CD4-positive, alpha-beta T cell treated with Interleukin-17A for 4 hours (primary cell): ENCODE measurements at regions not wholly inside any gene's neighbourhood (a gene's known extent, or its start where the extent isn't known, plus 50 kb on each side); places are given as distances from the start of the nearest gene placed in this dataset.

Source experiments
- DNase-seq: peaks from one replicate; pipeline ENCODE4 v3.0.0-alpha.2; 2020; ENCODE audit warnings: mixed read lengths

DNA sequence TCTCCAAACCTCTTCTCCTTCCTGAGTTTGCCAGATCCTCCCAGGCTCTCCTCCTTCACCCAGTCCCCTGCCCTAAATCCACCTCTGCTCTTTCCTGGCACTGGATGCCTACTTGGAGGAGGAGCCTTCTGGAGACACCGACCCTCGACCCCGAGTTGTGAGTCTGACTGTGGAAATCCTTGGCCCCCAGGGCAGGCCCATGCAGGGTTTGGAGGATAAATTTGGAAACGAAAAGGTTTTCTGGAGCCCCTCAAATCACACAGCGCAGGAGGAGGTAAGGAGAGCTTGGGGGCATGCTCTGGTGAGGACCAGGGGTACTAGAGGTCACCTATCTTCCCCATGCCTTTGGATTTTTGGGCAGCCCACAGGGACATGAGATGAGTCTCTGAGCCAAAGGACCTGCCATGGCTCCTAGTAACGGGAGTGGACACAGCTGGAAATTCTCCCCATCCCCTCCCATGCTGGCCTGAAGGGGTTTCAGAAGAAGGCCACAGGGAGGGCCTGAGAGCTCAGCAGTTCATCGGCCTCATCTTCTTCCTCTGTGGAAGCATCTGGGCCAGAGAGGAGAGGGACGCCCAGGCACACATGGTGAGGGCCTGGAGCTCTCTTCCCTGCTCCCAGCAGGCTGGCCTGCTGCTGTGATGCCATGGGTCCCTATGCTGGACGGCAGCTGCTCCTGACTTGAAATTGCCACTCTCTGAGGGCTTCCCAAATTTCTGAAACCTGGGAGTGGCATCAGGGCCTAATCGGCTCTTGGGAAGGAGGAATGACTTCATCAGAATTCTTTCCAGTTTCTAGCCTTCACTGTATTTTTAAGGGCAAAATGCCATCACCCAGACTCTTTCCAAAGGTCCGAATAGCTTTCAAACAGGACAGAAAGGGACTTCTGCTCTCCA is 68.6 kb upstream of the ITGA11 start:
- no peak for DNase-seq

DNA sequence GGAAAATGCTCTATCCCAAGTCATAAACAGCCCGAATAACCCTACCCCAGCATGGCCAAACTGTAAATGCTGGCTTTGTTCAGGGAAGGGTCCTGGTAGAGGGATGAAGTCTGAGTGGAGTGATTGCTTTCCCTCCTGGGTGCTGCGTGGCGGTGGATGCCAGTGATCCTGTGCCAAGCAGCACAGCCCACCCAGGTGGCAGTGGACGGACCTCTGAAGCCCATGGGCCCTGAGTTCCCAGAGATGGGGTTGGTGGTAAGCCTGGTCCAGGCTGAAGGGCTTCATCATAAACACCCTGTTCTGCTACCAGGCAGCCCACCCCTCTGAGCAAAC is 69.3 kb upstream of the ITGA11 start:
- no peak for DNase-seq

DNA sequence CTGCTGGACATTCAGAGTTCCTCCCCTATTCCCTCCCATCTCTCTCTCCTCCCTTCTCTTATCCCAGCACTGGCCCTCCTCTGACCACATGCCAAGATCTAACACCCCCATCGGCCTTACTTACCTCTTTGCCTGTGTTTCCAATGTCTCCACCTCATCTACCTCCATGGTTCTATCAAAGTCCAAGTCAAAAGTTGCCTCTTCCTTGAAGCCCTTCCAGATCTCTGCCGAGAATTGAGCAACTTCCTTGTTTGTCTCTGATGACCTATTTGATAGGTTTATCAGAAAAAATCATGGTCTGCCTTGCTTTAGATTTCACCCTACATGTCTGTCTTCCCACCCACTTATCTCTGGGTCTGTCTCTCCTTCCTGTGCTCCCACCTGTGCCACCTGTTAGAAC is 69.7 kb upstream of the ITGA11 start:
- DNase-seq: no peak

DNA sequence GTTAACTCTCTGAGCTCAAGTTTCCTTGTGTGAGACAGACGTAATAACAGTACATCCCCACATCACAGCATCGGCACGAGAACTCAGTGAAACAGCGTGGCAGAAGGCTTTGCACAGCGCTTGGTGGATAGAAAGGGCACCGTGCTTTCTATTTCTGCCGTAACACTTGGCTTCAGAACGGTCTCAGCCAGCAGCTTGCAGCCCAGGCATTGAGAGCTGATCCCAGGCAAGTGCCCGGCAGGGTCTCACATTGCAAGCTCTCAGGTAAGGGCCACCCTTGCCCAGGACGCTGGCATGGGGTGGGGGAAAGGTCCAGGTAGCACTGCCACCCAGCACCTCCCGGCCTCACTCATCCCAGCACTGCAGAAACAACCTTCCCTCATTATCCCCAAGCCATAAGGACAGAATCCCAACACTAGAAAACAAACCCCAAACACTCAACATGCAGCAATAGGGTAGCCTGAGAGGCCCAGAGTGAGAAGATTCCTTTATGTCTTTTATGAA is 70.5 kb upstream of the ITGA11 start:
- no peak for DNase-seq

DNA sequence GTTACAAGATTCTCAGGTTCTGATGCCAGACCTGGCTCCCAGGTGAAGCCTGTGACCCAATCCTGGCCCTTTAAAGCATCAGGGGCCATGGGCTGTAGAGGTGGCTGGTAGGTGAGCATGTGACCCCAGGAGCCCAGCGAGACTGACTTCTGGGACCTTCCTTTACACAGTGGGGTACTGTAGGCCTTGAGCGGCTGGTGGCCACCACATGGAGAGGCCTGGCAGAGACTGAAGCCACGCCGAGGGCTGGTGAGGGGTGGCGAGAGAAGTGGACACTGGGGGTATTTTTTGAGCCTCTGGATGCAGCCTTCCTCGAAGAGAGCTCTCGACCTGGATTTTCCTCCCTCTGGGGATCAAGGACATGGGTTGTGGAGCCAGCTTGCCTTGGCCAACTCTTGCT is 71.2 kb upstream of the ITGA11 start:
- no peak for DNase-seq

DNA sequence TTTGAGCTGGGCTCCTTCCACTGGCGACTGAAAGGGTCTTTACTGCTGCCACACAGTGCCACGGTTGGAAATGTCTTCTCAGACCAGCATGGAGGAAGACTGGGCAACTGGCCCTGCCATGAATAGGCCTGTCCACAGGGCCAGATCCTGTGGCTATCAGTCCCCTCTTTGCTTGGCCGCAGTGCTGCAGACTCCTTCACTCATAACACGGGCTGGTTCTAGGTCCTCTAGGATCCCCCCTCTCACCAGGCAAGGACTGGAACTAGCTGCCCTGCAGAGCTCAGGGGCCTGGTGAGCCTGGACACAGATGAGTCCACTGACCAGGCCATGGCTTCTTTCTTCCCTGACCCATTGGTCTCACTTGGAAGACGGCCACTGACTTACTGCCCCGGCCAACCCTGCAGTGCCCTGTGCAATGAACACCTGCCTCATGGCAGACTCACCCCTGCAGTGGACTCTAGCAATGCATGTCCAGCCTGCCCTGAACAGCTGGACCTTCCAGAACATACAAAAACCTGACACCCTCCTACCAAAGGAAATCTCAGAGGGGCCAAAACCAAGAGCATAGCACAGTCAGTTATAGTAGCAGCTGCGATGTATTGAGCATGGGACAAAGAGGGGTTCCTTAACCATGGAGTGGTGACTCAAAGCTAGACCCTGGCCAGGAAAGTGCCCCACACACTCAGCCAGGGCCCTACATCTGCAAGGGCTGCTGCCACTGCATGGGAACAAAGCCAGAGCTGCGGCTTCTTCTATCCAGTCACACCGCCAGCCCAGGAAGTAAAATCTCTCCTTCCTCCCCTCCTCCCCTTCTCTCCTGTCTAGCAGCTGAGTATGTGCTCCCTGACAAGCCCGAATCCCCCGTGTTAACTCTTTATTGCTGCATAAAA is 72.1 kb upstream of the ITGA11 start:
- DNase-seq: no peak

DNA sequence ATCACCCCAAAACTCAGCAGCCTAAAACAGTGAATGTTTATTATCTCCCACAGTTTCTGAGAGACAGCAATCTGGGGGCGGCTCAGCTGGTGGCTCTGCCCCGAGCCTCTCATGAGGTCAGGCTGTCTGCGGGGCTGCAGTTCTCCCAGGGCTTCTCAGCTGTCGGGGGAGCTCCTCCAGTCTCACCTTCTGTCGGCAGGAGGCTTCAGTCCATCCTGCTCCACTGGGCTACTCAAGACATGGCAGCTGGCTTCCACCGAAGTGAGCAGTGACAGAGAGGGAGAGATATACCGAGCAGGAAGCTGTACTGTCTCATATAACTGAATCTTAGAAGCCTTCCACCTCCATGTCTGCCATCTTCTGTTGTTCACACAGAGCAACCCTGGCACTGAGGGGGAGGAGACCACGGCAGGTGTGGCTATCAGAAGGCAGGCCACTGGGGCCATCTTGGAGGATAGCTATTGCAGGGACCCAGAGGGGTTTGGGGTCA is 72.8 kb upstream of the ITGA11 start:
- DNase-seq: peak; percentile 6

DNA sequence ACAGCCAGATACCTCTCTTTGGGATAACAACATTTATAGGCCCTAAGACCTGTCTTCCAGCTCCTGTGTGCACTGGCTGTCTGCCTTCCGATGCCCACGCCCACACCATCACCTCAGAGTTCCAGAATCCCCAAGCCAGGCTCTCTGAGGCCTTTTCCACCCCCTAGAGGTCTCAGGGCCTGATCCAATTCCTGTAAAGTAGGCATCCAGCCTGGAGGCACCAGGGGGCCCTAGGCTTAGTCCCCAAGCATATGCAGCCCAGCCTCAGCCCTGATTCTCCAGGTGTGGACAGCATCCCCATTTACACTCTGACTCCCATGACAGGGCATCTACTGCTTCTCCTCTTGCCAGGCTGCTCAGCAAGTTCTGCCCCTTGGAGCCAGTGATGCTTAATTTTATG is 72.7 kb upstream of the CORO2B start:
- no peak for DNase-seq

DNA sequence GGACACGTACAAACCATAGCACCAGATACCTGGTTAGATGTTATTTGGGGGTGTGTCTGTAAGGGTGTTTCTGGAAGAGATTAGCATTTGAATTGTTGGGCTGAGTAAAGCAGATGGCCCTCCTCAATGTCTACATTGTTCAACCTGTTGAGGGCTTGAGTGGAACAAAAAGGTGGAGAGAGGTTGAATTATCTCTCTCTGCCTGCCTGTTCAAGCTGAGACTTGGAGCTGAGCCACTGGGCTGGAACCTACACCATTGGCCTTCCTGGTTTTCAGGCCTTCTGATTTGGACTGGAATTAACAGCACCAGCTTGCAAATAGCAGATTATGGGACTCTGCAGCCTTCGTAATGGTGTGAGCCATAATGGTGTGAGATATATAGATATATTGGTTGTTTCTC is 71.3 kb upstream of the CORO2B start:
- DNase-seq: no peak

DNA sequence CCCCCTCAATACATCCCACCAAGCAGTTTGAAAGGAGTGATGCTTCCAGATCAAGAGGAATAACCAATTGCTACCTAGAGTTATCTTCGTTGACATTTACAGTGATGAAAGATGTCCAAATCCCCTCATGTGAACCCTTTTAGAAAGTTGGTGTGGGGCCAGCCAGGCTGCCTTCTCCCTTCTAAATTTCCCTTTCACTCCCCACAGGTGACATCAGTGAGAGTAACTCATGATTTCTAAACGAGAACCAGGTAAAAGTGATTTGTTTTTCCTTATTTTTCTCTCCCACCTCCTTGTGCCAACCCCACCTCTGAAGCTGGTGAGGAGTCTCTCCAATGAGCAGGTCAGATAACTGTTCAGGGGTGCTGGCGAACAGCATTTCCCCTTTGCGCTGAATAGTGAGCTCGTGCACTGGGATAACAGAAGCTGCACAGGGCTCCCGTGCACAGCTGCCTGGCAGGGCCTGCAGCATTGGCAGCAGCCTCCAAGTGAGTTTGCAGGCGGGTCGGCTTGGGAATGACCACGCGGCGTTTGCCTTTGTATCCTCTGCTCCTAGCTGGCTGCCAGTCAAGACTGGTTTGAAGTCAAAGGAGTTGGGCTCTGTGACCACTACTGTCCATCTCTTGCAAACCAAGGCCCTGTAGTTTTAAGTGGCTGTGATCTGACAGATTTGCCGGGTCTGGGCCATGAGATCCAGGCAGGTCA is 70.2 kb upstream of the CORO2B start:
- no peak for DNase-seq

DNA sequence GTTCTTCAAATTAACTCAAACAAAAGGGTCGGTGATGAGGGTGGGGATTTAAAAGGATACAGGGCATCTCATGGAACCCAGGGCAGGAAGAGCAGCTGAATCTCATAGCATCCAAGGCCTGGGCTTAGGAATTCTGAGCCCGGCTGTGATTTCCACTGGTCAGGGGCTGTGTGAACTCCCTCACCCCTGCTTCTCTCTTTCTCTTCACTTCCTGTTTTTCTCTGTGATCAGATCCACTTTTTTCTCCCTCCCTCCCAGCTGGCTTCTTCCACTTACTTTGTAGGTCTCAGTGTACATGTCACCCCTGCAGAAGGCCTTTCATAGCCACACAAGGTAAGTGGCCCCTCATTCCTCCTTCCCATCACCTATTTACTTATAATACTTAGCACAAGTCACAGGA is 68.2 kb upstream of the CORO2B start:
- no peak for DNase-seq

DNA sequence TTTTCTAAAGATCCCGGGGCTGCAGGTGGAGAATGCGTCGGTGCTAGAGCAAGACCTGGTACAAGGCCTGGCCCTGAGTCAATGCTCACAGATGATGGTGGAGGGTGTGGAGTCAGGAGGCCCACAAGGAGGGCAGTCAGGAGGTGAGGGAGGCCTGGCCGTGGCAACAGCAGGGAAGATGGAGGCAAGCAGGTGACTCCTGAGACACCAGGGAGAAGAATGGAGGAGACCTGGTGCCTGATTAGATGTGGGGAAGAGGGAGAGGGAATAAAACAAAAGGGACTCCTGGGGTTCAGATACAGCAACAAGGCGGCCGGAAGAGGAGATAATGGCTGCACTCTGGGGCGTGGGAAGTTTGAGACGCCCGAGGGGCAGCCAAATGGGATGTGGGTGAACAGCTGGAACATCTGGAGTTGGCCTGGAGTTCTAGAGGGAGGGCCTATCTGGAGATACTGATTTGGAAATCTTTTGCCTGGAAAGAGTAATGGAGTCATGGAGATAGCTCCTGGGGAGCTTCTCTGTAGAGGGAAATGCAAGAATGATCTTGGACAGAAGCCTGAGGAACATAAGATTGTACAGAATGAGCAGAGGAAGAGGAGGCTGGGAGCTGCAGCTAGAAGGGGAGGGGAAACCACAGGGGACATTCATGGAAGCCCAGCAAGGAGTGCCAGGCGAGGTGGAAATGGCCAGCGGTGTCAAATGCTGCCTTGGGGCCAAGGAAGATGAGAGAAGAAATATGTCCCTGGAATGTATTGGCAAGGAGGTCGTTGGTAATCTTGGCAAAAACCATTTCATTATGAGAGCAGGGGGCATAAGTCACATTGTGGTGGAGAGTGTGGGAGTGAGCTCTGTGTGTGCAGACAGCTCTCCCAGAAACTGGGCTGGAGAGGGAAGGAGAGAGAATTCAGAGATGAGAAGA is 67.5 kb upstream of the CORO2B start:
- DNase-seq: no peak

DNA sequence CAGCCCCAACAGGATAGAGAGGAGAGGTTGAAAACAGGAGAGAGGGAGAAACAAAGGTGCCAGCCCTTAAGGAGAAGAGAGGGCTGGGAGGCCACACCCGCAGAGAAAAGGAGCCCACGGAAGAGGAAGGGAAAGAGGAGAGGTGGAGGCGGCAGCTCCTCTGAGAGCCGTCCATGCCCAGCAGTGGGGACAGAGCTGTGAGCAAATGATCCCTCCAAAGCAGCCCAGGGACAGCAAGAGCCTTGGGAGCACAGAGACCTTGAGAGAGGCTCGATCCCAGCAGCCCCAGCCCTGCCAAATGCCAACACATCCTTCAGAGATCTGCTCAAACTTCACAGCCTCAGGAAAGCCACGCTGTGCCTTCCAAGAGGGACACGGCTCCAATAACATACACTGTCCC is 66.7 kb upstream of the CORO2B start:
- no peak for DNase-seq

DNA sequence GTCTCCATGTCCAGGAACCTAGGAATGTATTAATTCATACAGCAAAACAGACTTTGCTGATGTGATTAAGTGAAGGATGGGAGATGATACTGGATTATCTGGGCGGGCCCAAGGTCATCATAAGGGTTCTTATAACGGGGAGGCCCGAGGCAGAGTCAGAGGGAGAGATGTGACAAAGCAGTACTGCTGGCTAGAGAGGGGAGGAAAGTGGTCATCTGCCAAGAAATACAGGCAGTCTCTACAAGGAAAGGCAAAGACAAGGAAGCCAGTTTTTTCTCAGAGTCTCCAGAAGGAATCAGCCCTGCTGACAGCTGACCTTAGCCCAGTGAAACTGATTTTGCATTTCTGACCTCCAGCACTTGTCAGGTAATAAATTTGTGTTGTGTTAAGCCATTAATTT is 66.2 kb upstream of the CORO2B start:
- DNase-seq: no peak

DNA sequence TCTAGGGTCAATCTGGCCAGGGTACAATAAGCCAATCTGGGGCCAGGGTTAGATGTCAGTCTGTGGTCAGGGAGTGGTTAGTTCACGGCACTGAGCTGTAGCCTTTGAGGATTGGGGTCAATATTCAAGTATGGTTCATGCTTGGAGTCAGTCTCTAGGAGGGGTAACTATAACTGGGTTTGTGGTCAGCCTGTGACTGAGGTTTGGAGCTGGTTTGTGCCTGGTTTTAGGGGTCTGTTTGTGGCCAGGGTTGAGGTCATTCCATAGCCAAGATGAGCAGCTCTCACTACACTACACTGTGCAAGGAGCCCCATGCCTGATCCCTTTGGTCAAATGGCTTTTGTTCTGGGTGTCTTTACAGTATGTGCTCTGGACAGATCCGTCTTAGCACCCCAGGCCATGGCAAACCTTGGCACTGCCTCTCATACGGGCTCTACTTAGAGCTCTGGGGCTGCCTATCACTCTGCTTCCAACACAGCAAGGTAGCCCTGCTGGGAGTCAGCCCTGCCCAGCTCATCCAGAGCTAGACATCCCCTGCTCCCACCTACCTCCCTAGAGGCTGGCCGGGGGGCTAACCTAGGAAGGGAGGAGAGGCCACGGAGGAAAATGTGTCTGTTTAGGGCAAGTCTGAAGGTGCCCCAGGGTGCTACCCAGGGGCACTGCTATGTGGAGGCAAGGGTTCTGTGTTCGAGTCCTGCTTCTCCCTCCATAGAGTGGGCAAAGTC is 63.3 kb upstream of the CORO2B start:
- no peak for DNase-seq

DNA sequence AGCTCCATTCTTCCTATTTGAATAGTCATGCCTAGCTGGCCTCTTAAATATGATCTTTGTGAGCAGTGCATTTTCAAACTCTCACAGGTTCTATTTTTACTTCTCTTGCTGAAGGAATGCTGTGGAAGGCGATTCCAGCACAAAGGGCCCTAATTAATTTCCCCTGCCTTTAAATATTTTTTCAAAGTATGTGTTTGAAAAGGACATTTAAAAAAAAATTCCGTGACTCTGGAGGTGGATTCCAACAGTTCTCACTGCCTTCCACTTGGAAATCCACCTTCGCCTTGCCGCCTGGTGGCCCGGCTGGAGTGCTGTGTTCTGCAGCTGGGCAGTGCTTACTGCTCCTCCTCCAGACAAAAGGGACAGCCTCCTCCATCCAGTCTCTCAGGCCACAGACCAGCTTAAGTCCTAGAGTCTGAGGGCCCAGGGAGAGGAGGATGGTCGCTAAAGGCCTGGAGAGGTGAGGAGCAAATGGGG is 61.5 kb upstream of the CORO2B start:
- no peak for DNase-seq

DNA sequence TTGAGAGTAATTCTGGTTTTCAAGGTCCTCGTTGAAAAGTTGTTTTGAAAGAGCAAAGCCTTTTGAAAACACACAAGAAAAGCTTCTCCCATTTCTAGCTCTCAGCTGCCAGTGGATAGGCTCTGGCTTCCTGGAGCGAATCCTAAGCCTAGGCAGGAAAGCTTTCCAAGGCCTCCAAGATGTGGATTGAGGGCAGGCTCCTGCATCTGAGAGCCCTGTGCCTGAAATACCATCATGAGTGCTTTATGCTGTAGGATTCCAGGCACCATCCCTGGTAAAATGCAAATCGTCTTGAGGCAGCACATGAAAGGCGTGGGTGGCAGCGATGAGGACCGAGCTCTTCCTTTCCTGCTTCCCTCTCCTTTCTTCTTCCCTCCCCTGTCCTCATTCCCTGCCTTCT is 60.7 kb upstream of the CORO2B start:
- DNase-seq: no peak

DNA sequence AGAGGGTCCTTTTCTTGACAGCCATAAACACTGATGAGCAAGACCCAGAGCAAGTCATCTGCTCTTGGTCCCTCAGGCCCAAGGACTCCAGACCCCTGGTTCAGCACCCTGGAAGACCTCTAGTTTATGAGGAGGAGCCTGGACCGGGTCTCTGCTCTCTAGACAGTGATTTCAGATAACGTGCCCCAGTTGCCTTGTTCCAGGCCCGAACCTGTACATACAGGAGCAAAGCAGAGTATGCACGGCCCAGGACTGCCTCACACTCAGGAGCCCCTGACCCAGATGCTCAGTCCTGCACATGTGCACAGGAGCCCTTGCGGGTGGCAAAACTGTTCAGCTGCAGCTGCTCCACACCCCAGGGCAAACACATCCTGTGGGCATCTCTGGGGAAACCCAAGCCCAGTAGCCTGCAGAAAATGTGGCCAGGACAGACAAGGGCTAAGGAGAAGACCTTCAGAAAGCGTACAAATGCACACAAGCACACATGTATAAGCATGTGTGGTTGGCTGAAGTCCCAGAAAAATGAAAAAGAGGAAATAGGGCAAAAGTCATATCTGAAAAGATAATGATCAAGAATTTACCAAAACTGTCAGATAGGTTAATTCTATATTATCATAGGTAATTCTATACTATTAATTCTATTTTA is 59.9 kb upstream of the CORO2B start:
- DNase-seq: no peak

DNA sequence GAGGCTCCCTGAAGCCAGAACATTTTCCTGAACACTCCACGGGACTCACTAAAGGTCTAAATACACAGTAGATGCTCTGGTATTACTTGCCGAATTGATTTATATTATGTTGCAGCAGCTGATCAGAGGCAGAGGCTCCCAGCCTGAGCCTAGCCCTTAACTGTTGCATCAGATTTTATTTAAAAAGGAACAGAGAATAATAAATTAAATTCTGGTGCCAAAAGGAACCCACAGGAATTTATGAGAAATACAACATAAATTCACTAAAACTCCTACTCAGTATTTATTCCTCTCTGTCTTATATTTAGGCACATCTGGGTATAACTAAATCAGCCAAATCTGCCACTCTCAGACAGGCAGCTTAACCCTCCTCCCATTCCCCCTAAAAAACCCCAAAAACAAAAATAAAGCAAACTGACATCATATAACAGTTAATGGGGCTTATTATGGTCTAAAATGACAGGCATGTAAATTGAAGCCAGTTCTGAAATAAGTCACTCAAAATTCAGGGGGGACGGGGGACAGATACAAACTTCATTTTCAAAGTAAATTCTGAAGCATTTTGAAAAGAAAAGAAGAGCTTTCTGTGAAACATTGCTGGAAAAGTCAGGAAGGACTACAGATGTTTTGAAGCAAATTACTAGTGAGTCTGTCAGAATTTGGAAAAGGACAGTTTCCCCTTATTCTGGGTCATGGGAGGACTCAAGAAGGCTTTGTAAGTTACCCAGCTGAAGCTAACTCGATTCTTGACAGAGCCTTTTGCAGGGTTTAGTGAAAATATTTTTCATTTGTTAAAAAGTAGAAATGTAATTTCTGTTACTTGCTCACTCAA is 53.8 kb upstream of the CORO2B start:
- no peak for DNase-seq

DNA sequence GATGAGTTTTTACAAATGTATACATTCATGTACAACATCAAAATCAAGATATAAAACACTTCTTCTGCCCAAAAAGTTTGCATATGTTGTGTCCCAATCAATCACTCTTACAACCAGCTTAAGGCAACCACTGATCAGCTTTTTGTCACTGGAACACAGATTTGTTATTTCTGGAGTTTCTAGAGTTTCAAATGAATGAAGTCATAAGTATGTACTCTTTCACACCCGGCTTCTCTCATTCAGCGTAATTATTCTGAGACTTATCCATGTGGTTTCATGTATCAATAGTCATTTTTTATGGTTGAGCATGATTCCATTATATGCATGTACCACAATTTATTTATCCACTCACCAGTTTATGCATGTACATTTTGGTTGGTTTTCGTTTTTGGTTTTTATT is 53.0 kb upstream of the CORO2B start:
- DNase-seq: no peak
